ENCODE measurements at regions not wholly inside any gene's neighbourhood (a gene's known extent, or its start where the extent isn't known, plus 50 kb on each side); places are given as distances from the start of the nearest gene placed in this dataset.

GRCh38 chr15:47885920-47886319 is 168.6 kb downstream of the SEMA6D start:
- DNase-seq (ENCODE audit: low read depth in 1 of 2, low spot score in 1 of 2), result peak in 1 of 2 donors; percentile 40
- H3K27me3 ChIP-seq, result no peaks in the 10 kb centered on the region

GRCh38 chr15:47887241-47887800 is 170.0 kb downstream of the SEMA6D start:
- TF ChIP-seq CTCF (IDR thresholded peaks at IDR 0.05; ENCODE audit: low read depth, low read length), result no peak
- no peak for DNase-seq (ENCODE audit: low read depth in 1 of 2, low spot score in 1 of 2)
- H3K4me3 ChIP-seq, result no peak overlapping the region
- H3K9me3 ChIP-seq (ENCODE audit: low read depth), result no peaks in the 10 kb centered on the region
- H3K27me3 ChIP-seq, result no peaks in the 10 kb centered on the region
- no peak overlapping the region for H3K27ac ChIP-seq
- H3K36me3 ChIP-seq, result no peaks in the 10 kb centered on the region
- peaks cover 4% of the 10 kb centered on the region for H3K4me1 ChIP-seq (ENCODE audit: low read depth)

More at GRCh38 chr15:47885920-47886319, 168.6 kb downstream of the SEMA6D start:
- TF ChIP-seq CTCF (IDR thresholded peaks at IDR 0.05; ENCODE audit: low read depth, low read length), result no peak
- no peak overlapping the region for H3K27ac ChIP-seq
- H3K4me3 ChIP-seq, result no peak overlapping the region
- H3K9me3 ChIP-seq (ENCODE audit: low read depth), result no peaks in the 10 kb centered on the region
- H3K36me3 ChIP-seq, result no peaks in the 10 kb centered on the region
- H3K4me1 ChIP-seq (ENCODE audit: low read depth), result peaks cover 4% of the 10 kb centered on the region

GRCh38 chr15:47888385-47889100 is 171.2 kb downstream of the SEMA6D start:
- TF ChIP-seq CTCF (IDR thresholded peaks at IDR 0.05; ENCODE audit: low read depth, low read length), result no peak

GRCh38 chr15:47890397-47891150 is 173.3 kb downstream of the SEMA6D start:
- Histone ChIP-seq H3K27me3 (no peaks in the 10 kb centered on the region), H3K4me3 (no peak overlapping the region), H3K27ac (no peak overlapping the region), H3K9me3 (ENCODE audit: low read depth) (no peaks in the 10 kb centered on the region), H3K4me1 (ENCODE audit: low read depth) (no peaks in the 10 kb centered on the region), H3K36me3 (no peaks in the 10 kb centered on the region)
- DNase-seq (ENCODE audit: low read depth in 1 of 2, low spot score in 1 of 2), result no peak
- no peak for TF ChIP-seq CTCF (IDR thresholded peaks at IDR 0.05; ENCODE audit: low read depth, low read length)

More at GRCh38 chr15:47888385-47889100, 171.2 kb downstream of the SEMA6D start:
- Histone ChIP-seq H3K9me3 (ENCODE audit: low read depth) (no peaks in the 10 kb centered on the region), H3K4me3 (no peak overlapping the region), H3K27me3 (no peaks in the 10 kb centered on the region), H3K27ac (no peak overlapping the region), H3K4me1 (ENCODE audit: low read depth) (no peaks in the 10 kb centered on the region), H3K36me3 (no peaks in the 10 kb centered on the region)
- DNase-seq (ENCODE audit: low read depth in 1 of 2, low spot score in 1 of 2), result no peak

GRCh38 chr15:47897525-47897924 is 180.2 kb downstream of the SEMA6D start:
- Histone ChIP-seq H3K4me1 (ENCODE audit: low read depth) (no peaks in the 10 kb centered on the region), H3K36me3 (no peaks in the 10 kb centered on the region), H3K27ac (no peak overlapping the region), H3K4me3 (no peak overlapping the region), H3K9me3 (ENCODE audit: low read depth) (no peaks in the 10 kb centered on the region), H3K27me3 (no peaks in the 10 kb centered on the region)
- no peak for DNase-seq (ENCODE audit: low read depth in 1 of 2, low spot score in 1 of 2)
- no peak for TF ChIP-seq CTCF (IDR thresholded peaks at IDR 0.05; ENCODE audit: low read depth, low read length)
